Germinal center (tissue), 1 donor: ENCODE measurements at regions not wholly inside any gene's neighbourhood (a gene's known extent, or its start where the extent isn't known, plus 50 kb on each side); places are given as distances from the start of the nearest gene placed in this dataset.

ENCODE experiments used
- DNase-seq: peaks from one replicate; pipeline ENCODE4 v3.0.0; 2012; ENCODE audit warnings: mixed read lengths, low spot score

DNA sequence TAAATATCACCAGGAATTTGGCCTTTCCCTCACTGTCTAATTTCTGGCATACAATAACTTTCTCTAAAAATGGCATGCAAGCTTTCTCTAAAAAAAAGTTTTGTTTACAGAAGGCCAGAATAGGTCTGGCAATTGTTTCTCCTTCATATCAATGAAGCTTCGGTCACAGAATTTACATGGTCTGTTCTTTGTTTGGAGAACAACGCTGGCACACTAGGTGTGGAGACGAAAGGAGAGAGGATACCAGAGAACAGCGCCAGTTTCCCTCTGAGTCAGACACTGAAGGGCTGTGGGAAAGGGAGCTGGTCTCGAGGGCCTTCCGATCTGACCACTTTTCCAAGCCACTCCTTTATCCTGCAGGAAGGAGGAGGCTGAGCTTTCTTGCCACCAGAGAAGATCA lies 60.1 kb upstream of the ITGA1 start:
- DNase-seq = no peak

DNA sequence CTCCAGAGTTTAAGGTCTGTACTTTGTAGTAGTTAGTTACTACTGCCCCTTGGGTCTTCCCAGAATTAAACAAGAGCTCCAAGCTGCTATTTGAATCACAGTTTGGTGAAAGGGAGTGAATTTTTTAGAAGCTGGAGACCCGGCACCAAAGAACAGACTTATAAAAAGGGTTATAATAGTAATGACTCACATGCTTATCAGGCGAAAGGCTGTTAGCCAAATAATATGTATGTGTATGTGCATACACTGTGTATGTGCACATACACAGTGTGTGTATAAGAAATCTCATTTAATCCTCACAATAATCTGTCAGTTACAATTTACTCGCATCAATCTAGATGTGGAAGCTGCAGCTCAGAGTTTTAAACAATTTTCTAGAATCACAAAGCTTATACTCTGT lies 59.5 kb upstream of the ITGA1 start:
- no peak for DNase-seq

DNA sequence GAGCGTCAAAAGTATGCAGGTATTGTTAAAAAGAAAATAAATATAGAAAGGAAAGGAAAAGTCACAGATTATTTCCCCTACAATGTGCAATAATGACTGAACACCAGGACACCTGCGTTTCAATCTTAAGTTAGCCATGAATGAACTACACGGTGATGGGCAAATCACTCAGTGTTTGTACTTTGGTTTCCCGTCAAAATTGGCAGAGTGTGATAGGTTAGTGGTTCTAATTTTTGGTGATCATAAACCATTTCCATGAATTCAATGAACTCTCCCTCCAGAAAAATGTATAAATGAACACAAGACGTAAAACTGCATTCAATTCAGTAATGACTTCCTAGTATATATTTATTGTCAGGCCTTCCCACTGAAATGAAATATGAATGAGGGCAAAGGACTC lies 59.0 kb upstream of the ITGA1 start:
- DNase-seq = no peak

DNA sequence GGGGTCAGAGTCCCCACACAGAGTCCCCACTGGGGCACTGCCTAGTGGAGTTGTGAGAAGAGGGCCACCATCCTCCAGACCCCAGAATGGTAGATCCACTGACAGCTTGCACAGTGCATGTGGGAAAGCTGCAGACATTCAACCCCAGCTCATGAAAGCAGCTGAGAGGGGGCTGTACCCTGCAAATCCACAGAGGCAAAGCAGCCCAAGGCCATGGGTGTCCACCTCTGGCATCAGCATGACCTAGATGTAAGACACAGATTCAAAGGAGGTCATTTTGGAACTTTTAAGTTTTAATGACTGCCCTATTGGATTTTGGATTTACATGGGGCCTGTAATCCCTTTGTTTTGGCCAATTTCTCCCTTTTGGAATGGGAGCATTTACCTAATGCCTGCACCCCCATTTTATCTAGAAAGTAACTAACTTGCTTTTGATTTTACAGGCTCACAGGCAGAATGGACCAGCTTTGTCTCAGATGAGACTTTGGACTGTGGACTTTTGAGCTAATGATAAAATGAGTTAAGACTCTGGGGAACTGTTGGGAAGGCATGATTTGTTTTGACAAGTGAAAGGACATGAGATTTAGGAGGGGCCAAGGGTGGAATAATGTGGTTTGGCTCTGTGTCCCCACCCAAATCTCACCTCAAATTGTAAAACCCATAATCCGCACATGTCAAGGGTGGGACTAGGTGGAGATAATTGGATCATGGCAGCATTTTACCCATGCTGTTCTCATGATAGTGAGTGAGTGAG lies 56.3 kb upstream of the ITGA1 start:
- DNase-seq = no peak

DNA sequence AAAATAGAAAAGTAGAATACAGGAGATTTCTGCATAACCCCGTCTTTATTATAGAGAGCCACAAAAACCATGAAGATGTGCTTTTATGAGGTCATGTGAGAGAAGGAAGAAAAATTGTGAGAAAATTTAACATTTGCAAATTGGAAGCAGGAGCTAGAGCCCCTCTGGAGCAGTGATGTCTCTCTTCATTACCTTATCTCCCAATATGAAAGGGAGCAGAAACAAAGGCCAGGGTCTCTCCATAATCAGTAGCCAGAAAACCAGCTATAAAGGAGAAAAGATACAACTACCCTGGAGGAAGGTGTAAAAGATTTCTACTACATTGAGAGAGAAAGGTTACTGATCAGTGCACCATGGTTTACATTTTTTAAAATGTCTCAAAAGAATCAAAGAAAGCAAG lies 53.2 kb upstream of the ITGA1 start:
- DNase-seq = no peak

DNA sequence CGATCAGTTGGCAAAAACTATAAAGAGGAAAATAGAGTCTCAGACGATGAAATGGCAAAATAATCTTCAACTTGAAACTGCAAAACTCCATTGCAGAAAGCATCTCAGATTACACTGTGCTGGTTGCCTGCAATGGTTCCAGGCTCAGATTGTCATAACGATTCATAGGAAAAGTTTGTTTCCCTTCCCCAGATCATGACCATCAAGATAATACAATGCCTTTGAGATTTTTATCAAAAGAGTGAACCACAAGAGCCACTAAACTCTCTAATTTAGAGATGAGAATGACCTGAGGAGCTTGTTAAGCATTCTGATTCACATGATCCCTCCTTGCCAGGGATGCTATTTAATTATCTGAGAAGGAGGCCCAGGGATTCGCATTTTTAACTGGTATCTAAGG lies 52.6 kb upstream of the ITGA1 start:
- no peak for DNase-seq
